ENCODE measurements at regions not wholly inside any gene's neighbourhood (a gene's known extent, or its start where the extent isn't known, plus 50 kb on each side); places are given as distances from the start of the nearest gene placed in this dataset.

- TF ChIP-seq CTCF (IDR thresholded peaks at IDR 0.05 in 2 of 3, conservative IDR thresholded peaks at IDR 0.05 in 1 of 3; ENCODE audit: control insufficient read depth in 2 of 3, extremely low read depth in 1 of 3, insufficient read depth in 1 of 3, low read depth in 3 of 3, low read length in 3 of 3) (no peak), ZNF384 (IDR thresholded peaks at IDR 0.05; ENCODE audit: borderline replicate concordance, low read depth, low read length) (no peak), RB1 (IDR thresholded peaks at IDR 0.05; ENCODE audit: borderline replicate concordance) (no peak), GATAD2B (conservative IDR thresholded peaks at IDR 0.05; ENCODE audit: low read depth) (no peak), RAD21 (IDR thresholded peaks at IDR 0.05; ENCODE audit: insufficient read depth, low read depth, low read length) (no peak), BHLHE40 (IDR thresholded peaks at IDR 0.05; ENCODE audit: borderline replicate concordance in 1 of 2, low read depth in 2 of 2, low read length in 1 of 2) (no peak), POLR2A (IDR thresholded peaks at IDR 0.05; ENCODE audit: low read depth, low read length) (no peak)
Measured at GRCh38 chr11:69994810-69995209, 83.3 kb upstream of the ANO1 start.

All from GM12878 (cell line).